Neural cell (in vitro differentiated cells): ENCODE measurements at regions not wholly inside any gene's neighbourhood (a gene's known extent, or its start where the extent isn't known, plus 50 kb on each side); places are given as distances from the start of the nearest gene placed in this dataset.

ENCODE experiments used
- CTCF ChIP-seq: fragments of 450-650 bp; IDR thresholded peaks from 2 replicates; pipeline ENCODE4 v1.5.1; 2014; ENCODE audit warnings: antibody characterized with exemption, mild to moderate bottlenecking, moderate library complexity; ENCODE audit not compliant: poor library complexity, severe bottlenecking
- EZH2 ChIP-seq: fragments of 200-600, 300-800 bp; shearing (Covaris generic), sonication (generic); IDR thresholded peaks from 2 replicates; pipeline ENCODE4 v1.6.1; 2014; ENCODE audit warnings: antibody characterized with exemption, low read length, borderline replicate concordance, mild to moderate bottlenecking; ENCODE audit not compliant: insufficient read depth, poor library complexity, severe bottlenecking
- POLR2AphosphoS5 ChIP-seq: IDR thresholded peaks from 2 replicates; pipeline ENCODE4 v1.6.1; 2012
- SMC3 ChIP-seq: fragments of 450-650 bp; conservative IDR thresholded peaks from 2 replicates; pipeline ENCODE4 v1.6.1; 2014; ENCODE audit warnings: antibody characterized with exemption, mild to moderate bottlenecking, moderate library complexity; ENCODE audit not compliant: poor library complexity

GRCh38 chr12:105836242-105836622 lies 302.5 kb downstream of the NUAK1 start:
- TF ChIP-seq CTCF: no peak
- TF ChIP-seq POLR2AphosphoS5: no peak
- TF ChIP-seq SMC3: no peak
- TF ChIP-seq EZH2: no peak
